SH-SY5Y (cell line): ENCODE measurements at regions not wholly inside any gene's neighbourhood (a gene's known extent, or its start where the extent isn't known, plus 50 kb on each side); places are given as distances from the start of the nearest gene placed in this dataset.

ENCODE experiments used
- GATA2 ChIP-seq: IDR thresholded peaks from 2 replicates; pipeline ENCODE4 v1.6.1; 2011; ENCODE audit warnings: mild to moderate bottlenecking, low read depth, low read length
- GATA3 ChIP-seq: IDR thresholded peaks from 2 replicates; pipeline ENCODE4 v1.6.1; 2011; ENCODE audit warnings: low read depth, mild to moderate bottlenecking, low read length, moderate library complexity

GRCh38 chr2:8139668-8140200 is 542.1 kb upstream of the ID2 start:
- no peak for TF ChIP-seq GATA3
- TF ChIP-seq GATA2: no peak
